ENCODE measurements at regions not wholly inside any gene's neighbourhood (a gene's known extent, or its start where the extent isn't known, plus 50 kb on each side); places are given as distances from the start of the nearest gene placed in this dataset.
"Not testable (repeated sequence)": the region's sequence is repeated elsewhere in the genome, so short reads cannot be mapped to it uniquely, and the experiment has no call there.

GRCh38 chr18:76600076-76600475, 105.0 kb upstream of the ZNF516 start:
- TF ChIP-seq POLR2A (IDR thresholded peaks at IDR 0.05; ENCODE audit: low read depth); CTCF (IDR thresholded peaks at IDR 0.05): not testable (repeated sequence)
